Right kidney (tissue), 1 donor: ENCODE measurements at regions not wholly inside any gene's neighbourhood (a gene's known extent, or its start where the extent isn't known, plus 50 kb on each side); places are given as distances from the start of the nearest gene placed in this dataset.
"Not testable (repeated sequence)": the region's sequence is repeated elsewhere in the genome, so short reads cannot be mapped to it uniquely, and the experiment has no call there.

Experiments used
- DNase-seq: peaks from one replicate; pipeline ENCODE4 v3.0.0-alpha.2; 2016

GRCh38 chr1:200282497-200283122 is 127.2 kb downstream of the ZNF281 start:
- DNase-seq, result no peak

GRCh38 chr1:200281201-200281835 is 128.5 kb downstream of the ZNF281 start:
- DNase-seq, result no peak

GRCh38 chr1:200279810-200280411 is 129.9 kb downstream of the ZNF281 start:
- DNase-seq, result no peak

GRCh38 chr1:200275816-200276453 is 133.9 kb downstream of the ZNF281 start:
- no peak for DNase-seq

GRCh38 chr1:200275415-200275814 is 134.4 kb downstream of the ZNF281 start:
- no peak for DNase-seq

- DNase-seq, result no peak
Observed at GRCh38 chr1:200274116-200274515, 135.7 kb downstream of the ZNF281 start.

GRCh38 chr1:200272481-200273068 is 137.3 kb downstream of the ZNF281 start:
- no peak for DNase-seq

GRCh38 chr1:200269256-200269655 is 140.6 kb downstream of the ZNF281 start:
- DNase-seq, result no peak

- DNase-seq, result no peak
Observed at GRCh38 chr1:200267937-200268336, 141.9 kb downstream of the ZNF281 start.

- no peak for DNase-seq
Observed at GRCh38 chr1:200267458-200267857, 142.4 kb downstream of the ZNF281 start.

- DNase-seq, result no peak
Observed at GRCh38 chr1:200266871-200267270, 143.0 kb downstream of the ZNF281 start.

- no peak for DNase-seq
Observed at GRCh38 chr1:200265881-200266280, 144.0 kb downstream of the ZNF281 start.

GRCh38 chr1:200265104-200265503 is 144.7 kb downstream of the ZNF281 start:
- DNase-seq, result no peak

- DNase-seq, result no peak
Observed at GRCh38 chr1:200263203-200263602, 146.6 kb downstream of the ZNF281 start.

- DNase-seq, result no peak
Observed at GRCh38 chr1:200262326-200262965, 147.4 kb downstream of the ZNF281 start.

GRCh38 chr1:200260597-200261335 is 149.1 kb downstream of the ZNF281 start:
- DNase-seq, result no peak

- DNase-seq, result no peak
Observed at GRCh38 chr1:200258447-200259375, 151.1 kb downstream of the ZNF281 start.

GRCh38 chr1:200257235-200257634 is 152.6 kb downstream of the ZNF281 start:
- no peak for DNase-seq

- not testable (repeated sequence) for DNase-seq
Observed at GRCh38 chr1:200254602-200255001, 155.2 kb downstream of the ZNF281 start.

- DNase-seq, result no peak
Observed at GRCh38 chr1:200253774-200254495, 155.9 kb downstream of the ZNF281 start.
